ENCODE measurements at regions not wholly inside any gene's neighbourhood (a gene's known extent, or its start where the extent isn't known, plus 50 kb on each side); places are given as distances from the start of the nearest gene placed in this dataset.

DNA sequence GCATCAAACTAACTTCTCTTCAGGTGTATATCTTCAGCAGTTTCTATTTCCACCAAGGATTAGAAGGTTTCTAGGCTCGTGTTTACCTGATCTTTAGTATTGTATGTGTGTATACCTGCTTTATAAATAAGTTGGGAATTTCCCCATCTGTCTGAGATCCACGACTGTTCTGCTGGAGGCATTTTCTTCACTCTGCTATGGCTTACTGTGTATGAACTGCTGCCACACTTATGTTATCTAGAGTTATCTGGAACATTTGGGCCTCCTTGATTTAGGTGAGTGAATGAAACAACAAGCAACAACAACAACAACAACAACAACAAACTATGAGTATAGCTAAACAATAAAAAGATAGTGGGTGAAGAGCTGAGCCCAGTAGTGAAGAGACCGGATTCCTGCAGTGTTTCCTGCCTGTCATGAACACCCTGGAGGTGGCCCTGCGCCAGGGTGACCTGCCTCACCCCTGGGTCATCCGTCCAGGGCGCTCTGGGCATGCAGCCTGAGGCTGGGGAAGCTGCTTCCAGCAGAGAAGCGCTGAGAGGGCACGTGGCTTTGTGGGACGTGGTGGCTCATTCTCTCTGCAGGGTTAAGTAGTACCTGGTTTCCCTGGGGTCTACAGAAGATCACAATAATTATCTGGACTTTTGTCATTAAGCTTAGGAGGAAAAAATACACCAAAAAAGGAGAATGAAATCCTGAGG, 56.1 kb upstream of the GATA6 start:
- Histone ChIP-seq H3K27ac (no peak overlapping the region), H3K36me3 (no peaks in the 10 kb centered on the region), H3K4me1 (no peaks in the 10 kb centered on the region), H3K27me3 (no peaks in the 10 kb centered on the region), H3K4me3 (no peak overlapping the region), H3K9me3 (no peaks in the 10 kb centered on the region)
- intact Hi-C loops (cut with DNase I) = no loop called here
- TF ChIP-seq, protein P1, sequence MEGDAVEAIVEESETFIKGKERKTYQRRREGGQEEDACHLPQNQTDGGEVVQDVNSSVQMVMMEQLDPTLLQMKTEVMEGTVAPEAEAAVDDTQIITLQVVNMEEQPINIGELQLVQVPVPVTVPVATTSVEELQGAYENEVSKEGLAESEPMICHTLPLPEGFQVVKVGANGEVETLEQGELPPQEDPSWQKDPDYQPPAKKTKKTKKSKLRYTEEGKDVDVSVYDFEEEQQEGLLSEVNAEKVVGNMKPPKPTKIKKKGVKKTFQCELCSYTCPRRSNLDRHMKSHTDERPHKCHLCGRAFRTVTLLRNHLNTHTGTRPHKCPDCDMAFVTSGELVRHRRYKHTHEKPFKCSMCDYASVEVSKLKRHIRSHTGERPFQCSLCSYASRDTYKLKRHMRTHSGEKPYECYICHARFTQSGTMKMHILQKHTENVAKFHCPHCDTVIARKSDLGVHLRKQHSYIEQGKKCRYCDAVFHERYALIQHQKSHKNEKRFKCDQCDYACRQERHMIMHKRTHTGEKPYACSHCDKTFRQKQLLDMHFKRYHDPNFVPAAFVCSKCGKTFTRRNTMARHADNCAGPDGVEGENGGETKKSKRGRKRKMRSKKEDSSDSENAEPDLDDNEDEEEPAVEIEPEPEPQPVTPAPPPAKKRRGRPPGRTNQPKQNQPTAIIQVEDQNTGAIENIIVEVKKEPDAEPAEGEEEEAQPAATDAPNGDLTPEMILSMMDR (IDR thresholded peaks at IDR 0.05) = no peak
- DNase-seq (ENCODE audit: low spot score in 2 of 2) = no peak

DNA sequence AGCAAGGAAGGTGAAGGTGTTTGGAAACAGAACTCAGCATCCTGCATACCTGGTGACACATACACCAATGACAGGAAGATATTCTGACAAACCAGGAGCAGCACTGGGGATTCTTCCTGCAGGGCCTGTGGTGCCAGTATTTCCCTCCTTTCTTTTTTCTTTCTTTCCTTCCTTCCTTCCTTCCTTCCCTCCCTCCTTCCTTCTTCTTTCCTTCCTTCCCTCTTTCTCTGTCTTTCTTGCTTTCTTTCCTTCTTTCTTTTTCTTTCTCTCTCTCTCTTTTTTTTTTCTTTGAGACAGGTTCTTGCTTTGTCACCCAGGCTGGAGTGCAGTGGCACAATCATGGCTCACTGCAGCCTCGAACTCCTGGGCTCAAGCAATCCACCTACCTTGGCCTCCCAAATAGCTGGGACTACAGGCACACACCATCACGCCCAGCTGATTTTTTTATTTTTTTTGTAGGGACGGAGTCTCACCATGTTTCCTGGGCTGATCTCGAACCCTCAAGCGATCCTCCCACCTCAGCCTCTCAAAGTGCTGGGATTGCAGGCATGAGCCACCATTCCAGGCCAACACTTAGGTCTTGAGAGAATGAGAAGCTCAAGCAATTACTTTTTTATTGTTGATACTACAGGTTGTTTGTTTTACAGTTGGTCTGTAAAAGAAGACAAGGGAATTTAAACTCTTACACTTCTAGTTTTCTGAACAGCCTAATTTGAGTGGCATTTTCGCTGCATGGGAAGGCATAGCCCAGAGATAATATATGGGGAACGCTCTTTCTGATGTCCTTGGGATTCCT, 54.7 kb upstream of the GATA6 start:
- no peaks in the 10 kb centered on the region for H3K36me3 ChIP-seq
- H3K27ac ChIP-seq = no peak overlapping the region
- H3K9me3 ChIP-seq = no peaks in the 10 kb centered on the region
- TF ChIP-seq, protein P1 (IDR thresholded peaks at IDR 0.05) = no peak
- H3K4me1 ChIP-seq = no peaks in the 10 kb centered on the region
- H3K4me3 ChIP-seq = no peak overlapping the region
- no peak for DNase-seq (ENCODE audit: low spot score in 2 of 2)
- no peaks in the 10 kb centered on the region for H3K27me3 ChIP-seq
- intact Hi-C loops (cut with DNase I) = no loop called here

DNA sequence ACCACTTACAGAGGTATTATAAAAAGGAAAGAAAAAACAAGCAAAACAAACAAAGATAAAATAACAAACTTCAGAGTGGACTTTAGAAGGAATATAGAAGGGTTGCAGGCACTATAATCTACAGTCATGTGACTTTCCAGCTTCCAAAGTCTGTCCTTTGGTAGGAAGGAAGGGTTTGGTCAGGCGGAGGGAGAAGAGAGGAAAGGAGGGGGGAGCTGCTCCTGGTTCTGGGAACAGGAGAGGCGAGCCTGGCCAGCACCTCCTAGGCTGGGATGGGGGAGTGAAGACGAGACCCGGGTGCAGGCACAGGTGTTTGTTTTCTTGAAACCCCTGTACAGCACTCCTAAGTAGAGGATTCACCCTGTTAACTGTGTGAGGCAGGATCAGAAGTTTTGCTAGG, 53.8 kb upstream of the GATA6 start:
- no peak overlapping the region for H3K27ac ChIP-seq
- intact Hi-C loops (cut with DNase I) = no loop called here

More for the DNA sequence above, 53.8 kb upstream of the GATA6 start:
- no peak overlapping the region for H3K4me3 ChIP-seq
- no peaks in the 10 kb centered on the region for H3K27me3 ChIP-seq
- DNase-seq (ENCODE audit: low spot score in 2 of 2) = no peak
- H3K9me3 ChIP-seq = no peaks in the 10 kb centered on the region
- TF ChIP-seq, protein P1 (IDR thresholded peaks at IDR 0.05) = no peak
- no peaks in the 10 kb centered on the region for H3K4me1 ChIP-seq
- H3K36me3 ChIP-seq = no peaks in the 10 kb centered on the region

Data from ascending aorta (tissue), 2 donors.